HEK293 (cell line): ENCODE measurements at regions not wholly inside any gene's neighbourhood (a gene's known extent, or its start where the extent isn't known, plus 50 kb on each side); places are given as distances from the start of the nearest gene placed in this dataset.

Experiments
- CTCF ChIA-PET: fragments of 350-600 bp; formaldehyde crosslinking; extraction: SDS; loops from one replicate; lab custom pipeline; 2021; ENCODE audit warnings: antibody characterized with exemption; lab: Yijun Ruan, JAX
- POLR2A ChIA-PET: fragments of 300-600 bp; formaldehyde crosslinking; extraction: SDS; loops from one replicate; lab custom pipeline; 2020; ENCODE audit warnings: antibody characterized with exemption, inconsistent platforms; lab: Yijun Ruan, JAX
- H3K27ac ChIP-seq: fragments of 200-500 bp; sonication (Bioruptor generic); 2 replicates; pipeline ENCODE4 v1.5.1; 2014; ENCODE audit warnings: low read depth, low read length, control low read depth, inconsistent platforms; ENCODE audit errors: extremely low read depth
- H3K36me3 ChIP-seq, 2 experiments: fragments of 200-500 bp in 1 of 2; sonication (Bioruptor generic) in 1 of 2; 1 replicate in 1 of 2; 2 replicates in 1 of 2; pipeline ENCODE4 v1.5.1; 2014 to 2017; ENCODE audit warnings: inconsistent platforms in 2 of 2, low read length in 2 of 2; ENCODE audit not compliant: control insufficient read depth in 2 of 2, insufficient read depth in 1 of 2
- H3K4me1 ChIP-seq: fragments of 200-500 bp; sonication (Bioruptor generic); 2 replicates; pipeline ENCODE4 v1.5.1; 2014; ENCODE audit warnings: mild to moderate bottlenecking, low read length, inconsistent platforms; ENCODE audit not compliant: control insufficient read depth, insufficient read depth
- H3K4me3 ChIP-seq: 2 replicates; pipeline ENCODE4 v1.5.1; 2011; ENCODE audit warnings: low read depth, mild to moderate bottlenecking, control low read depth, low read length, moderate library complexity
- H3K9me3 ChIP-seq: fragments of 200-500 bp; sonication (Bioruptor generic); 2 replicates; pipeline ENCODE4 v1.5.1; 2014; ENCODE audit warnings: low read depth, low read length, inconsistent platforms; ENCODE audit not compliant: control insufficient read depth, insufficient read depth
- PRDM4 ChIP-seq: fragments of 450-650 bp; formaldehyde crosslinking; IDR thresholded peaks from 2 replicates; pipeline ENCODE4 v1.5.1; 2017; ENCODE audit warnings: missing biosample characterization, missing genetic modification characterization
- TRIM28 ChIP-seq: IDR thresholded peaks from 2 replicates; pipeline ENCODE4 v1.6.1; 2011; ENCODE audit warnings: low read length, control low read depth, borderline replicate concordance
- ZBTB11 ChIP-seq: fragments of 450-650 bp; formaldehyde crosslinking; conservative IDR thresholded peaks from 2 replicates; pipeline ENCODE4 v1.5.1; 2016; ENCODE audit warnings: low read depth, missing biosample characterization, missing genetic modification characterization
- ZBTB17 ChIP-seq: fragments of 450-650 bp; formaldehyde crosslinking; IDR thresholded peaks from 2 replicates; pipeline ENCODE4 v1.5.1; 2016; ENCODE audit warnings: missing biosample characterization, missing genetic modification characterization
- ZBTB44 ChIP-seq: fragments of 450-650 bp; IDR thresholded peaks from 2 replicates; pipeline ENCODE4 v1.5.1; 2018; ENCODE audit warnings: missing biosample characterization, mild to moderate bottlenecking, missing genetic modification characterization
- ZFP41 ChIP-seq: fragments of 450-650 bp; formaldehyde crosslinking; IDR thresholded peaks from 2 replicates; pipeline ENCODE4 v1.5.1; 2016; ENCODE audit warnings: missing biosample characterization, missing genetic modification characterization, borderline replicate concordance
- ZNF133 ChIP-seq: fragments of 450-650 bp; formaldehyde crosslinking; IDR thresholded peaks from 2 replicates; pipeline ENCODE4 v1.5.1; 2016; ENCODE audit warnings: missing biosample characterization, missing genetic modification characterization
- ZNF211 ChIP-seq: fragments of 450-650 bp; formaldehyde crosslinking; IDR thresholded peaks from 2 replicates; pipeline ENCODE4 v1.5.1; 2016; ENCODE audit warnings: low read depth, missing biosample characterization, missing genetic modification characterization
- ZNF248 ChIP-seq: fragments of 450-650 bp; formaldehyde crosslinking; IDR thresholded peaks from 2 replicates; pipeline ENCODE4 v1.5.1; 2017; ENCODE audit warnings: missing biosample characterization, missing genetic modification characterization
- ZNF324 ChIP-seq: fragments of 450-650 bp; formaldehyde crosslinking; IDR thresholded peaks from 2 replicates; pipeline ENCODE4 v1.5.1; 2016; ENCODE audit warnings: missing biosample characterization, missing genetic modification characterization
- ZNF335 ChIP-seq: fragments of 450-650 bp; formaldehyde crosslinking; conservative IDR thresholded peaks from 2 replicates; pipeline ENCODE4 v1.5.1; 2016; ENCODE audit warnings: missing biosample characterization, missing genetic modification characterization
- ZNF350 ChIP-seq: fragments of 450-650 bp; formaldehyde crosslinking; IDR thresholded peaks from 2 replicates; pipeline ENCODE4 v1.5.0; 2017; ENCODE audit warnings: missing biosample characterization, mild to moderate bottlenecking, missing genetic modification characterization
- ZNF626 ChIP-seq: fragments of 450-650 bp; sonication (Bioruptor Pico); formaldehyde crosslinking; IDR thresholded peaks from 2 replicates; pipeline ENCODE4 v1.5.1; 2018; ENCODE audit warnings: missing biosample characterization, missing genetic modification characterization, inconsistent platforms
- ZNF704 ChIP-seq: fragments of 450-650 bp; formaldehyde crosslinking; IDR thresholded peaks from 2 replicates; pipeline ENCODE4 v1.5.1; 2016; ENCODE audit warnings: missing biosample characterization, missing genetic modification characterization
- ZNF747 ChIP-seq: fragments of 450-650 bp; formaldehyde crosslinking; IDR thresholded peaks from 2 replicates; pipeline ENCODE4 v1.5.1; 2016; ENCODE audit warnings: missing biosample characterization, missing genetic modification characterization
- ZXDB ChIP-seq: fragments of 450-650 bp; formaldehyde crosslinking; IDR thresholded peaks from 2 replicates; pipeline ENCODE4 v1.5.1; 2016; ENCODE audit warnings: missing biosample characterization, missing genetic modification characterization
- TF ChIP-seq, protein P1 (sequence below): fragments of 450-650 bp; formaldehyde crosslinking; IDR thresholded peaks from 2 replicates; pipeline ENCODE4 v1.5.1; 2017; ENCODE audit warnings: missing biosample characterization, missing genetic modification characterization
- TF ChIP-seq, protein P2 (sequence below): fragments of 450-650 bp; formaldehyde crosslinking; IDR thresholded peaks from 2 replicates; pipeline ENCODE4 v1.5.0; 2017; ENCODE audit warnings: missing biosample characterization, missing genetic modification characterization, borderline replicate concordance
- TF ChIP-seq, protein P3 (sequence below): fragments of 450-650 bp; formaldehyde crosslinking; IDR thresholded peaks from 2 replicates; pipeline ENCODE4 v1.5.1; 2016; ENCODE audit warnings: missing biosample characterization, missing genetic modification characterization

DNA sequence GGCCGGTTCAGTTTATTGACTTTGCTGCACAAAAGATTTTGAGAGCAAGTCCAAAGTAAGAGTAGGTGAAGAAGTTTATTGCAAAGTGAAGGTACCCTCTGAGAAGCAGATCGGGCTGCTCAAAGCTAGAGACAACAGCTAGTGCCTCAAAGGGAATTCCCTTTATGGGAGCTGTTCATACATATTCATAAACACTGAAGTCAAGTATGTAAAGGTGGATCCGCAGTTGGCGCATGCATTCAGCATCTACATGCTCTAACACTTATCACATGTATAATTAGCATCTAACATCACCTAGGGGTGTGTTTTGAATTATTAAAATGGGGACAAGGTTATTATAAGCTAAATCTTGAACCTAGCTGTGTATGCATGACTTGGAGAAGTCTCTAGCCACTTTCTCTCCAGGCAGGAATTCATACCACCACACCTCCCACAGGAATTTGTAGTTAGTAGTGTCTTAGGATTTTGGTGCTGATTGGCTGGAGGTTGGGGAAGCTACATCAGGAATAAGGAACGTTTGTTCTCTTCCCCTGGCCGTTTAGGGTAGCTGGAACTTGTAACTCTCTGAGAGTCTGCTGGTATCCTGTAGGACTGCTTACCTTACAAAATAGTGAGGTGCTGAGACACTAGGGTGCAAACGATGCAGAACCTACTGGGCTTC is 1633.9 kb downstream of the GRIK2 start:
- CTCF ChIA-PET, result interaction anchor here (0.6 kb wide), 1 partner anchor 400 kb away, joined by 3 read pairs; no protein-coding TSS in a partner anchor

More for the DNA sequence above, 1633.9 kb downstream of the GRIK2 start:
- POLR2A ChIA-PET, result no interaction called here
- Histone ChIP-seq H3K36me3 (no peaks in the 10 kb centered on the region), H3K4me1 (no peaks in the 10 kb centered on the region), H3K27ac (no peak overlapping the region), H3K4me3 (no peak overlapping the region), H3K9me3 (no peaks in the 10 kb centered on the region)
- TF ChIP-seq, protein P1, sequence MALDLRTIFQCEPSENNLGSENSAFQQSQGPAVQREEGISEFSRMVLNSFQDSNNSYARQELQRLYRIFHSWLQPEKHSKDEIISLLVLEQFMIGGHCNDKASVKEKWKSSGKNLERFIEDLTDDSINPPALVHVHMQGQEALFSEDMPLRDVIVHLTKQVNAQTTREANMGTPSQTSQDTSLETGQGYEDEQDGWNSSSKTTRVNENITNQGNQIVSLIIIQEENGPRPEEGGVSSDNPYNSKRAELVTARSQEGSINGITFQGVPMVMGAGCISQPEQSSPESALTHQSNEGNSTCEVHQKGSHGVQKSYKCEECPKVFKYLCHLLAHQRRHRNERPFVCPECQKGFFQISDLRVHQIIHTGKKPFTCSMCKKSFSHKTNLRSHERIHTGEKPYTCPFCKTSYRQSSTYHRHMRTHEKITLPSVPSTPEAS (tag by site-specific recombination), result no peak
- TF ChIP-seq ZBTB44 (tag by site-specific recombination) (no peak), PRDM4 (tag by site-specific recombination) (no peak), ZNF747 (tag by site-specific recombination) (no peak), TRIM28 (no peak), ZNF350 (tag by site-specific recombination) (no peak), ZNF324 (tag by site-specific recombination) (no peak), ZBTB11 (tag by site-specific recombination) (no peak), ZNF704 (no peak), ZNF133 (tag by site-specific recombination) (no peak), ZFP41 (tag by site-specific recombination) (no peak), ZNF211 (tag by site-specific recombination) (no peak), ZBTB17 (tag by site-specific recombination) (no peak), ZNF248 (tag by site-specific recombination) (no peak), ZXDB (no peak), ZNF335 (tag by site-specific recombination) (no peak), ZNF626 (no peak)
- TF ChIP-seq, protein P2, sequence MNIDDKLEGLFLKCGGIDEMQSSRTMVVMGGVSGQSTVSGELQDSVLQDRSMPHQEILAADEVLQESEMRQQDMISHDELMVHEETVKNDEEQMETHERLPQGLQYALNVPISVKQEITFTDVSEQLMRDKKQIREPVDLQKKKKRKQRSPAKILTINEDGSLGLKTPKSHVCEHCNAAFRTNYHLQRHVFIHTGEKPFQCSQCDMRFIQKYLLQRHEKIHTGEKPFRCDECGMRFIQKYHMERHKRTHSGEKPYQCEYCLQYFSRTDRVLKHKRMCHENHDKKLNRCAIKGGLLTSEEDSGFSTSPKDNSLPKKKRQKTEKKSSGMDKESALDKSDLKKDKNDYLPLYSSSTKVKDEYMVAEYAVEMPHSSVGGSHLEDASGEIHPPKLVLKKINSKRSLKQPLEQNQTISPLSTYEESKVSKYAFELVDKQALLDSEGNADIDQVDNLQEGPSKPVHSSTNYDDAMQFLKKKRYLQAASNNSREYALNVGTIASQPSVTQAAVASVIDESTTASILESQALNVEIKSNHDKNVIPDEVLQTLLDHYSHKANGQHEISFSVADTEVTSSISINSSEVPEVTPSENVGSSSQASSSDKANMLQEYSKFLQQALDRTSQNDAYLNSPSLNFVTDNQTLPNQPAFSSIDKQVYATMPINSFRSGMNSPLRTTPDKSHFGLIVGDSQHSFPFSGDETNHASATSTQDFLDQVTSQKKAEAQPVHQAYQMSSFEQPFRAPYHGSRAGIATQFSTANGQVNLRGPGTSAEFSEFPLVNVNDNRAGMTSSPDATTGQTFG (tag by site-specific recombination), result no peak
- TF ChIP-seq, protein P3, sequence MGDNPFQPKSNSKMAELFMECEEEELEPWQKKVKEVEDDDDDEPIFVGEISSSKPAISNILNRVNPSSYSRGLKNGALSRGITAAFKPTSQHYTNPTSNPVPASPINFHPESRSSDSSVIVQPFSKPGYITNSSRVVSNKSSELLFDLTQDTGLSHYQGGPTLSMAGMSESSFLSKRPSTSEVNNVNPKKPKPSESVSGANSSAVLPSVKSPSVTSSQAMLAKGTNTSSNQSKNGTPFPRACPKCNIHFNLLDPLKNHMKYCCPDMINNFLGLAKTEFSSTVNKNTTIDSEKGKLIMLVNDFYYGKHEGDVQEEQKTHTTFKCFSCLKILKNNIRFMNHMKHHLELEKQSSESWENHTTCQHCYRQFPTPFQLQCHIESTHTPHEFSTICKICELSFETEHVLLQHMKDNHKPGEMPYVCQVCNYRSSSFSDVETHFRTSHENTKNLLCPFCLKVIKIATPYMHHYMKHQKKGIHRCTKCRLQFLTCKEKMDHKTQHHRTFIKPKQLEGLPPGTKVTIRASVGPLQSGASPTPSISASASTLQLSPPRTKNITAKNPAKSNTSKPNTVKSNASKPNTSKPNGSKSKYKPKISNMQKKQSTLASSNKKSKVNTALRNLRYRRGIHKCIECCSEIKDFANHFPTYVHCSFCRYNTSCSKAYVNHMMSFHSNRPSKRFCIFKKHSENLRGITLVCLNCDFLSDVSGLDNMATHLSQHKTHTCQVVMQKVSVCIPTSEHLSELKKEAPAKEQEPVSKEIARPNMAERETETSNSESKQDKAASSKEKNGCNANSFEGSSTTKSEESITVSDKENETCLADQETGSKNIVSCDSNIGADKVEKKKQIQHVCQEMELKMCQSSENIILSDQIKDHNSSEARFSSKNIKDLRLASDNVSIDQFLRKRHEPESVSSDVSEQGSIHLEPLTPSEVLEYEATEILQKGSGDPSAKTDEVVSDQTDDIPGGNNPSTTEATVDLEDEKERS (tag by site-specific recombination), result no peak
